SK-N-SH treated with all-trans-retinoic acid at 6 μM for 48 hours (cell line): ENCODE measurements at regions not wholly inside any gene's neighbourhood (a gene's known extent, or its start where the extent isn't known, plus 50 kb on each side); places are given as distances from the start of the nearest gene placed in this dataset.

ENCODE experiments used
- ZFP30 ChIP-seq: fragments of 450-650 bp; formaldehyde crosslinking; IDR thresholded peaks from 2 replicates; pipeline ENCODE4 v1.5.0; 2022; ENCODE audit warnings: mild to moderate bottlenecking, moderate library complexity
- ZNF565 ChIP-seq: fragments of 450-650 bp; formaldehyde crosslinking; conservative IDR thresholded peaks from 2 replicates; pipeline ENCODE4 v1.5.0; 2020; ENCODE audit warnings: low read depth, mild to moderate bottlenecking, moderate library complexity

DNA sequence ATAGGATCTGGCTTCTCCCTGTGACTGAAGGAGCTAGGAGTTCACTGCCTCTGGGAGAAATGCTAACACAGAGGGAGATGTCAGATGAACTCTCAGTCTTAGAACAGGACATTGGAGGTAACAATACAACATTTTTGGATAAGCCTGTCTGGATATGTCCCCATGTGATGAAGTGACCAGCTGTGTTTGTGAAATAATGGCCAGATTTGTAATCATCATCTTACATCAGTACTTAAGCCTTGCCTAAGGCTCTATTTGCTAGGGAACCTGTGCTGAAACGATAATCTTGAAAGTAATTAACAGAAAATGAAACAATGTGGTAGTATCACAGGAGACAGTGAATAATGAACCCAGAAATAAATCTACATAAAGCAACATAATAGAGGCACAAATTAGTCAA, 56.2 kb downstream of the CRPPA start:
- TF ChIP-seq ZNF565 (CRISPR knock-in tag) (no peak), ZFP30 (CRISPR knock-in tag) (no peak)
